Liver (tissue), 8 donors: ENCODE measurements at regions not wholly inside any gene's neighbourhood (a gene's known extent, or its start where the extent isn't known, plus 50 kb on each side); places are given as distances from the start of the nearest gene placed in this dataset.

ENCODE experiments used
- DNase-seq: peaks from one replicate; pipeline ENCODE4 v3.0.0-alpha.2; 2017; ENCODE audit warnings: low spot score
- H3K27ac ChIP-seq, 2 donors: one replicate each; pipeline ENCODE4 v1.7.0; 2013; ENCODE audit warnings: inconsistent platforms in 2 of 2, low read length in 2 of 2, control low read depth in 1 of 2, low read depth in 1 of 2, mild to moderate bottlenecking in 1 of 2
- H3K27me3 ChIP-seq, 4 donors: one replicate each; pipeline versions ENCODE4 v1.6.1 to v1.7.0; 2013; ENCODE audit warnings: low read length in 3 of 4, inconsistent platforms in 1 of 4, mild to moderate bottlenecking in 1 of 4, moderate library complexity in 1 of 4; ENCODE audit not compliant: control insufficient read depth in 4 of 4, insufficient read depth in 4 of 4
- H3K36me3 ChIP-seq, 4 donors: one replicate each; pipeline versions ENCODE4 v1.6.1 to v1.7.0; 2013; ENCODE audit warnings: low read length in 3 of 4, mild to moderate bottlenecking in 3 of 4, low read depth in 1 of 4, moderate library complexity in 1 of 4; ENCODE audit not compliant: control insufficient read depth in 4 of 4, insufficient read depth in 3 of 4
- H3K4me1 ChIP-seq, 4 donors: one replicate each; pipeline versions ENCODE4 v1.6.1 to v1.7.0; 2013; ENCODE audit warnings: low read length in 3 of 4, mild to moderate bottlenecking in 3 of 4, moderate library complexity in 1 of 4; ENCODE audit not compliant: control insufficient read depth in 4 of 4, insufficient read depth in 4 of 4
- H3K4me3 ChIP-seq, 3 donors: one replicate each; pipeline versions ENCODE4 v1.6.1 to v1.7.0; 2013; ENCODE audit warnings: low read length in 3 of 3, control low read depth in 1 of 3, low read depth in 1 of 3, mild to moderate bottlenecking in 1 of 3
- H3K9ac ChIP-seq, 2 donors: one replicate each; pipeline ENCODE4 v1.7.0; 2013; ENCODE audit warnings: low read length in 2 of 2, mild to moderate bottlenecking in 2 of 2, moderate library complexity in 2 of 2, control low read depth in 1 of 2, low read depth in 1 of 2
- H3K9me3 ChIP-seq, 4 donors: one replicate each; pipeline versions ENCODE4 v1.6.1 to v1.7.0; 2013; ENCODE audit warnings: low read length in 3 of 4; ENCODE audit not compliant: control insufficient read depth in 4 of 4
- ATF3 ChIP-seq: IDR thresholded peaks from 2 replicates; pipeline ENCODE4 v1.6.1; 2016; ENCODE audit warnings: antibody characterized with exemption
- CTCF ChIP-seq: fragments of 150-350 bp; IDR thresholded peaks from 2 replicates; pipeline ENCODE4 v1.5.1; 2017; ENCODE audit warnings: improper control_type of control experiment, low read depth, low read length; ENCODE audit not compliant: missing input control
- EGR1 ChIP-seq, 2 donors: IDR thresholded peaks; 2 replicates each; pipeline ENCODE4 v1.6.1; 2016 to 2018; ENCODE audit warnings: antibody characterized with exemption in 2 of 2, low read depth in 2 of 2
- FOXA1 ChIP-seq: IDR thresholded peaks from 2 replicates; pipeline ENCODE4 v1.6.1; 2016; ENCODE audit warnings: antibody characterized with exemption
- GABPA ChIP-seq, 2 donors: IDR thresholded peaks in 1 of 2; conservative IDR thresholded peaks in 1 of 2; 2 replicates each; pipeline ENCODE4 v1.6.1; 2016; ENCODE audit warnings: antibody characterized with exemption in 2 of 2, mild to moderate bottlenecking in 1 of 2, moderate library complexity in 1 of 2
- JUND ChIP-seq, 2 donors: IDR thresholded peaks; 2 replicates each; pipeline ENCODE4 v1.6.1; 2016; ENCODE audit warnings: antibody characterized with exemption in 2 of 2
- MAX ChIP-seq: IDR thresholded peaks from 2 replicates; pipeline ENCODE4 v1.6.1; 2016; ENCODE audit warnings: antibody characterized with exemption
- NR2F2 ChIP-seq: IDR thresholded peaks from 2 replicates; pipeline ENCODE4 v1.6.1; 2016; ENCODE audit warnings: antibody characterized with exemption
- RAD21 ChIP-seq, 2 donors: IDR thresholded peaks; 2 replicates each; pipeline ENCODE4 v1.6.1; 2016; ENCODE audit warnings: antibody characterized with exemption in 2 of 2, mild to moderate bottlenecking in 2 of 2
- RXRA ChIP-seq, 2 donors: IDR thresholded peaks; 2 replicates each; pipeline ENCODE4 v1.6.1; 2017 to 2018; ENCODE audit warnings: antibody characterized with exemption in 2 of 2, mild to moderate bottlenecking in 1 of 2
- SP1 ChIP-seq: IDR thresholded peaks from 2 replicates; pipeline ENCODE4 v1.6.1; 2018; ENCODE audit warnings: antibody characterized with exemption, mild to moderate bottlenecking
- TAF1 ChIP-seq: conservative IDR thresholded peaks from 2 replicates; pipeline ENCODE4 v1.6.1; 2016; ENCODE audit warnings: antibody characterized with exemption, mild to moderate bottlenecking
- YY1 ChIP-seq: IDR thresholded peaks from 2 replicates; pipeline ENCODE4 v1.6.1; 2016; ENCODE audit warnings: antibody characterized with exemption, mild to moderate bottlenecking
- WGBS: extraction: QIAGEN DNeasy Blood & Tissue Kit; methylation state at CpG from one replicate; pipeline ENCODE4 v1.1.7; 2013; 5-methylcytosine and 5-hydroxymethylcytosine counted together
- TF ChIP-seq, protein P1 (sequence below): IDR thresholded peaks from 2 replicates; pipeline ENCODE4 v1.6.1; 2016; ENCODE audit warnings: antibody characterized with exemption, mild to moderate bottlenecking
- TF ChIP-seq, protein P2 (sequence below): IDR thresholded peaks from 2 replicates; pipeline ENCODE4 v1.6.1; 2016; ENCODE audit warnings: antibody characterized with exemption
- donor health status: healthy.
- donor health status: healthy.
- donor health status: healthy.
- donor health status: healthy.
- donor health status: healthy.

DNA sequence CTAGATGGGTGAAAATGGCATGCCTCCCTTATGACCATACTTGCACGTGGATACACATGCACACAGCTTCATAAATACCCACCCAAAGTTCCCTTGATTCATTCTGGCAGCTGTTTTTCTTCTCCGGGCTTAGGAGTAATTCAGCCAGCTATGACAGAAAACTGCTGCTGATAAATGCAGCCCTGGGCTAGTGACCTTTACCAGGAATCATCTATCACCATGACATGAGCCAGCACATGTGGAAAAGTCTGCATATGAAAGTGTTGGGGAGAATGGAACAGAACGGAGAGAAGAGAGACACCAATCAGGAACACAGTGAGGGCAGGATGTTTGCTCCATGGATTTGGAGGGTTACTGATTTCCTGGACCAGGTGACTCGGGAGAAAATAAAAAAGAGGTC, 706.3 kb downstream of the PDCD6IP start:
- no peak for DNase-seq
- Histone ChIP-seq H3K9ac (no peak overlapping the region), H3K27me3 (no peaks in the 10 kb centered on the region), H3K4me1 (no peaks in the 10 kb centered on the region), H3K36me3 (no peaks in the 10 kb centered on the region), H3K9me3 (no peaks in the 10 kb centered on the region), H3K4me3 (no peak overlapping the region), H3K27ac (no peak overlapping the region)
- TF ChIP-seq NR2F2 = no peak
- no peak for TF ChIP-seq TAF1
- no peak for TF ChIP-seq GABPA (IDR thresholded peaks at IDR 0.05 in 1 of 2, conservative IDR thresholded peaks at IDR 0.05 in 1 of 2)
- TF ChIP-seq CTCF = no peak
- no peak for TF ChIP-seq RXRA (IDR thresholded peaks at IDR 0.05)
- no peak for TF ChIP-seq ATF3
- TF ChIP-seq, protein P1, sequence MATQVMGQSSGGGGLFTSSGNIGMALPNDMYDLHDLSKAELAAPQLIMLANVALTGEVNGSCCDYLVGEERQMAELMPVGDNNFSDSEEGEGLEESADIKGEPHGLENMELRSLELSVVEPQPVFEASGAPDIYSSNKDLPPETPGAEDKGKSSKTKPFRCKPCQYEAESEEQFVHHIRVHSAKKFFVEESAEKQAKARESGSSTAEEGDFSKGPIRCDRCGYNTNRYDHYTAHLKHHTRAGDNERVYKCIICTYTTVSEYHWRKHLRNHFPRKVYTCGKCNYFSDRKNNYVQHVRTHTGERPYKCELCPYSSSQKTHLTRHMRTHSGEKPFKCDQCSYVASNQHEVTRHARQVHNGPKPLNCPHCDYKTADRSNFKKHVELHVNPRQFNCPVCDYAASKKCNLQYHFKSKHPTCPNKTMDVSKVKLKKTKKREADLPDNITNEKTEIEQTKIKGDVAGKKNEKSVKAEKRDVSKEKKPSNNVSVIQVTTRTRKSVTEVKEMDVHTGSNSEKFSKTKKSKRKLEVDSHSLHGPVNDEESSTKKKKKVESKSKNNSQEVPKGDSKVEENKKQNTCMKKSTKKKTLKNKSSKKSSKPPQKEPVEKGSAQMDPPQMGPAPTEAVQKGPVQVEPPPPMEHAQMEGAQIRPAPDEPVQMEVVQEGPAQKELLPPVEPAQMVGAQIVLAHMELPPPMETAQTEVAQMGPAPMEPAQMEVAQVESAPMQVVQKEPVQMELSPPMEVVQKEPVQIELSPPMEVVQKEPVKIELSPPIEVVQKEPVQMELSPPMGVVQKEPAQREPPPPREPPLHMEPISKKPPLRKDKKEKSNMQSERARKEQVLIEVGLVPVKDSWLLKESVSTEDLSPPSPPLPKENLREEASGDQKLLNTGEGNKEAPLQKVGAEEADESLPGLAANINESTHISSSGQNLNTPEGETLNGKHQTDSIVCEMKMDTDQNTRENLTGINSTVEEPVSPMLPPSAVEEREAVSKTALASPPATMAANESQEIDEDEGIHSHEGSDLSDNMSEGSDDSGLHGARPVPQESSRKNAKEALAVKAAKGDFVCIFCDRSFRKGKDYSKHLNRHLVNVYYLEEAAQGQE = no peak
- no peak for TF ChIP-seq RAD21 (IDR thresholded peaks at IDR 0.05)
- TF ChIP-seq, protein P2, sequence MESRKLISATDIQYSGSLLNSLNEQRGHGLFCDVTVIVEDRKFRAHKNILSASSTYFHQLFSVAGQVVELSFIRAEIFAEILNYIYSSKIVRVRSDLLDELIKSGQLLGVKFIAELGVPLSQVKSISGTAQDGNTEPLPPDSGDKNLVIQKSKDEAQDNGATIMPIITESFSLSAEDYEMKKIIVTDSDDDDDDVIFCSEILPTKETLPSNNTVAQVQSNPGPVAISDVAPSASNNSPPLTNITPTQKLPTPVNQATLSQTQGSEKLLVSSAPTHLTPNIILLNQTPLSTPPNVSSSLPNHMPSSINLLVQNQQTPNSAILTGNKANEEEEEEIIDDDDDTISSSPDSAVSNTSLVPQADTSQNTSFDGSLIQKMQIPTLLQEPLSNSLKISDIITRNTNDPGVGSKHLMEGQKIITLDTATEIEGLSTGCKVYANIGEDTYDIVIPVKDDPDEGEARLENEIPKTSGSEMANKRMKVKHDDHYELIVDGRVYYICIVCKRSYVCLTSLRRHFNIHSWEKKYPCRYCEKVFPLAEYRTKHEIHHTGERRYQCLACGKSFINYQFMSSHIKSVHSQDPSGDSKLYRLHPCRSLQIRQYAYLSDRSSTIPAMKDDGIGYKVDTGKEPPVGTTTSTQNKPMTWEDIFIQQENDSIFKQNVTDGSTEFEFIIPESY = no peak
- TF ChIP-seq JUND (IDR thresholded peaks at IDR 0.05) = no peak
- TF ChIP-seq SP1 = no peak
- TF ChIP-seq YY1 = no peak
- WGBS = 38% methylated on average over 4 of the region's 4 CpGs

GRCh38 chr3:34508732-34509131, 710.3 kb downstream of the PDCD6IP start:
- Histone ChIP-seq H3K27me3 (no peaks in the 10 kb centered on the region), H3K9me3 (no peaks in the 10 kb centered on the region), H3K36me3 (no peaks in the 10 kb centered on the region), H3K4me1 (no peaks in the 10 kb centered on the region), H3K4me3 (no peak overlapping the region), H3K9ac (no peak overlapping the region), H3K27ac (no peak overlapping the region)
- DNase-seq = no peak
- TF ChIP-seq YY1 = no peak
- no peak for TF ChIP-seq JUND (IDR thresholded peaks at IDR 0.05)
- no peak for TF ChIP-seq TAF1
- TF ChIP-seq, protein P2 = no peak
- no peak for TF ChIP-seq NR2F2
- TF ChIP-seq CTCF = no peak
- TF ChIP-seq MAX = no peak
- TF ChIP-seq EGR1 (IDR thresholded peaks at IDR 0.05; ENCODE audit: low read depth in 2 of 2) = no peak
- no peak for TF ChIP-seq FOXA1
- TF ChIP-seq, protein P1 = no peak
- TF ChIP-seq RAD21 (IDR thresholded peaks at IDR 0.05) = no peak
